PC-9 (cell line): ENCODE measurements at regions not wholly inside any gene's neighbourhood (a gene's known extent, or its start where the extent isn't known, plus 50 kb on each side); places are given as distances from the start of the nearest gene placed in this dataset.

Experiments used
- EZH2 ChIP-seq: fragments of 200-600 bp; sonication (generic); IDR thresholded peaks from 2 replicates; pipeline ENCODE4 v1.8.0; 2017; ENCODE audit warnings: antibody characterized with exemption, low read depth
- TF ChIP-seq, protein P1 (sequence below): fragments of 200-600 bp; sonication (generic); conservative IDR thresholded peaks from 2 replicates; pipeline ENCODE4 v1.6.1; 2017; ENCODE audit warnings: mixed run types, antibody characterized with exemption, mild to moderate bottlenecking, moderate library complexity

DNA sequence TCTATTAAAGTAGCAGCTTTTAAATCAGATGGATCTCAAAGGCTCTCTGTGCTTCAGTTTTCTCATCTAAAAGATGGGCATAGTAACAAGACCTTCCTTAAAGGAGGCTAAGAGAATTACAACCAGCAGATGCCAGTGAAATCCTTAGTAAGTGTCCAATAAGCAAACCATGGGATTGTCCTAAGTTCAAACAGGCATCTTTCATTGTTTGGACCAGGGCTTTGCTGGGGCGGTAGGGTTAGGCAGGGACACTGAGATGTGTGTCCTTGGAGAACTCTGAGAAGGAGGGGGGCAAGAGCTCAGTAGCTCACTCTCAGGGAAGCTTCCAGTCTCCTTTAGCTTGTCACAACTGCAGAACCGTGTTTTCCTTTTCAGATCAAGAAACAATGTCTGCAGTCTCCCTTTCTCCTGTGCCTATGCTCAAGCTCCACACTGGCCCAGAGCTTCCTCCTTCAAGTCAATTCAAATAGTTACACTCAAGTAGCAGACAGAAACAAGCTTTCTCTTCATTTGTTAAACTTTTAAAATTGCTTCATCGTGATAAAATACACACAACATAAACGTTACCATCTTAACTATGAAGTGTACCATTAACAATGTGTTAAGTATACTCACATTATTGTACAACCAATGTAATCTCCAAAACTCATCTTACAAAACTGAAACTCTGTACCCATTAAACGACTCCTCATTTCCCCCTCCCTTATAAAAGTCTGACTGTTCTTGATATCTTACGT, 216.2 kb downstream of the PIK3R1 start:
- TF ChIP-seq, protein P1, sequence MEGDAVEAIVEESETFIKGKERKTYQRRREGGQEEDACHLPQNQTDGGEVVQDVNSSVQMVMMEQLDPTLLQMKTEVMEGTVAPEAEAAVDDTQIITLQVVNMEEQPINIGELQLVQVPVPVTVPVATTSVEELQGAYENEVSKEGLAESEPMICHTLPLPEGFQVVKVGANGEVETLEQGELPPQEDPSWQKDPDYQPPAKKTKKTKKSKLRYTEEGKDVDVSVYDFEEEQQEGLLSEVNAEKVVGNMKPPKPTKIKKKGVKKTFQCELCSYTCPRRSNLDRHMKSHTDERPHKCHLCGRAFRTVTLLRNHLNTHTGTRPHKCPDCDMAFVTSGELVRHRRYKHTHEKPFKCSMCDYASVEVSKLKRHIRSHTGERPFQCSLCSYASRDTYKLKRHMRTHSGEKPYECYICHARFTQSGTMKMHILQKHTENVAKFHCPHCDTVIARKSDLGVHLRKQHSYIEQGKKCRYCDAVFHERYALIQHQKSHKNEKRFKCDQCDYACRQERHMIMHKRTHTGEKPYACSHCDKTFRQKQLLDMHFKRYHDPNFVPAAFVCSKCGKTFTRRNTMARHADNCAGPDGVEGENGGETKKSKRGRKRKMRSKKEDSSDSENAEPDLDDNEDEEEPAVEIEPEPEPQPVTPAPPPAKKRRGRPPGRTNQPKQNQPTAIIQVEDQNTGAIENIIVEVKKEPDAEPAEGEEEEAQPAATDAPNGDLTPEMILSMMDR = no peak
- no peak for TF ChIP-seq EZH2
